NOMO-1 treated with DMSO at 0.1 percent for 48 hours (cell line): ENCODE measurements at regions not wholly inside any gene's neighbourhood (a gene's known extent, or its start where the extent isn't known, plus 50 kb on each side); places are given as distances from the start of the nearest gene placed in this dataset.
"Not testable (repeated sequence)": the region's sequence is repeated elsewhere in the genome, so short reads cannot be mapped to it uniquely, and the experiment has no call there.

Experiments used
- DNase-seq: peaks from one replicate; lab custom pipeline; 2025; ENCODE audit not compliant: unreplicated experiment; lab: John Stamatoyannopoulos, UW

DNA sequence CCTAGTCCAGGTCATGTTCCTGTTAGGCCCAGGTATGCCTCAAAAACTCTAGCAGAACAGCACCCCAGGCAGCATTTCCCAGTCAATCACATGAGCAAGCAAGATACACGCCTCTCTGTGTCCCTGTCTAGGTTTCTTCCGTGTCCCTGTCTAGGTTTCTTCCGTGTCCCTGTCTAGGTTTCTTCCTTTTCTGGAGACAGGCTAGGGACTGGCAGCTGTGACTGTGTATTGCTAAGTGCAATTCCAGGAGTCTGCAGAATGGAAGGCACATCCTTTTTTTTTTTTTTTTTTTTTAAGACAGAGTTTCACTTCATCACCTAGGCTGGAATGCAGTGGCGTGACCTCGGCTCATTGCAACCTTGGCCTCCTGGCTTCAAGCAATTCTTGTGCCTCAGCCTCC is 77.6 kb downstream of the SETD4 start:
- DNase-seq = no peak

GRCh38 chr21:35981514-35982070 is 78.7 kb downstream of the SETD4 start:
- no peak for DNase-seq

- DNase-seq = no peak
These were observed 79.5 kb downstream of the SETD4 start for GRCh38 chr21:35980821-35981220.

GRCh38 chr21:35977860-35978259 is 82.5 kb downstream of the SETD4 start:
- DNase-seq = not testable (repeated sequence)

DNA sequence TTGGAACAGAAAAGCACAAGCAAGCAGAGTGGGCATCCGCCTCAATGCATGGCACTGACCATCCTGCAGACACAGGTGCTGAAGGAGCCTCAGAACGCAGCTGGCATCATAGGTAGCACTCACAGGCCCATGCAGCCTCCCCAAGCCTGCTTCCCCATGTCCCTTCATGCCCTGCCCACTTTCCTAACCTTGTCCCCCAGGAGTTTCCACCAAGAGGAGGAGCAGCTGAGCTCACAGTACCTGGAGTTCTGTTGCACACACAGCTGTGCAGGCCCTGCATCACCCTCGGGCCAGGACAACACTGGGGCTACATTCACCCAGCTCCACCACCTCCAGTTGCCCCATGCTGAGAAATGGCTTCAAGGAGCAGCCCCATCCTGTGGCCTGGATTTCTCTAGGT is 83.4 kb downstream of the SETD4 start:
- DNase-seq = no peak

GRCh38 chr21:35976481-35976880 is 83.8 kb downstream of the SETD4 start:
- DNase-seq = no peak

GRCh38 chr21:35974775-35975174 is 85.6 kb downstream of the SETD4 start:
- peak; percentile 21 for DNase-seq

DNA sequence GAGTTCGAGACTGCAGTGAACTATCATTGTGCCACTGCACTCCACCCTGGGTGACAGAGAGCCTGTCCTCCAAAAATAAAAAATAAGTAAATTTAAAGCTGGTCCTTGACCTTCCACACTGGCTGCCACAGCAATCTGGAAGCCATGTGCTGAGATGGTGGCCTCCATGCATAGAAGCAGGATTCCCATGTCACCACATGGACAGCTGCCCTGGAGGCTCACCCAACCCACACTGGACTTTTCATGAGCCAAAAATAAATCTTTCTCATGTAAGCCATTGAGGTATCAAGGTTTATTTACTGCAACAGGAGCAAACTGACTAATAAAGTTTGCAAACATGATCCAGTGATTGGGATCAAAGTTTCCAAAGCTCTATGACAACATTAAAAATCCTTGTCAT is 88.5 kb downstream of the SETD4 start:
- DNase-seq = no peak

- DNase-seq = no peak
These were observed 91.0 kb downstream of the SETD4 start for GRCh38 chr21:35969281-35969680.

GRCh38 chr21:35968564-35968963 is 91.8 kb downstream of the SETD4 start:
- DNase-seq = no peak

DNA sequence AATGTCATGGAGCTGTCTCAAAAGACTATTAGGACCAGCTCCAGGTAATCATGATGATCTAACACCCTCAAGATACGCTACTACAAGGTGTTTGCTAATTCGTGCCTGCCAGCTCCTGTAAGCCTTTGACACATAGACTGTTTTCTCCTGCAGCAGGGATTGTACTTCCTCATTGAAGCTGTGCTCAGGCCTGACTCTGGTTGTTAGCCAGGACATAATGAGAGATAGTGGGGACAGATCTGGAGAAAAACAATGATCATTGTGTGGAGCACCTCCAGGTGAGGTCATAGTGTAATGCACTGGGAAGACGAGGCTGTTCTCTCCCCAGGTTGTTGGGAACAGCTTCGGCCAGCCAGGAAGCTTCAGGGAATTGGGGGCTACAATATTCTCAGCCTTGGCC is 94.6 kb downstream of the SETD4 start:
- DNase-seq = no peak

DNA sequence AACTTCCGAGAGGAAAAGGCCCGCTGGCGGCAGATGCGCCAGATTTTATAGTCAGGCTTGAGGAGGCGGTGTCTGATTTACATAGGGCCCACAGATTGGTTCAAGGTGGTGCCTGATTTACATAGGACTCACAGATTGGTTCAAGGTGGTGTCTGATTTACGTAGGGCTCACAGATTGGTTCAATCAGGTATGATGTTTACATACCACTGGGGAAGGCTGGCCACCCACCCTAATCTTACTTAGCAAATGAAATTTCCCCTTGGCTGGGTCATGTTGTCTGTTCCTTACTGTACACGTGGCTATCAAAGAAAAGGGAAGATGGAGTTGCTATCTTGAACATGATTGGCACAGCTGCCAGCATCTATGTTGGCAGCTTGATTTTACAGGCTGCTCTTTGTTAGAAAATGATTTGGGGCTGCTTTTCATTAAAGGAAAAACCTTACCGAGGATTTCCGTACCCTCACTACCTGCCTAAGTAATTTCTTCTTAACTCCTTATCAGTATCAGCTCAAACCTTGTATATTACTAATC is 96.3 kb downstream of the SETD4 start:
- DNase-seq = no peak

GRCh38 chr21:35962917-35963316 is 97.4 kb downstream of the SETD4 start:
- no peak for DNase-seq

GRCh38 chr21:35954066-35954465 is 106.3 kb downstream of the SETD4 start:
- no peak for DNase-seq

DNA sequence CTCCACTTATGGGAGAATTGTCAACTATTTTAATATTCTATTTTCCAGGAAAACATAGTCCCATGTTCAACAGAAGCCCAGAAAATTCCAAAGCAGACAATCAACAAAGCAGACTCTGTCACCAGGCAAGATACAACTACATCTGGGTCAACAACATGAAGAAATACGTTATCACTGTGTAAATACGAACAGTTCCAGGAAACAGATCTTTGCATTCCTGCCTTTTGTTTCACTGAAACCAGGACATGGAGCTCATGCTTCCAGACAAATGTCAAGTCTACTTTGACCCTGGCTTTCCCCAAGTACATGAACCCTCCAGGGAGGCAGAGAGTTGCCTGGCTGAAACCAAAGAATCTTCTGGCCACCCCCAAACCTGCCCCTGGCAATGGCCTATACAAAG is 106.7 kb downstream of the SETD4 start:
- DNase-seq = no peak

GRCh38 chr21:35952651-35953340 is 107.5 kb downstream of the SETD4 start:
- DNase-seq = no peak

DNA sequence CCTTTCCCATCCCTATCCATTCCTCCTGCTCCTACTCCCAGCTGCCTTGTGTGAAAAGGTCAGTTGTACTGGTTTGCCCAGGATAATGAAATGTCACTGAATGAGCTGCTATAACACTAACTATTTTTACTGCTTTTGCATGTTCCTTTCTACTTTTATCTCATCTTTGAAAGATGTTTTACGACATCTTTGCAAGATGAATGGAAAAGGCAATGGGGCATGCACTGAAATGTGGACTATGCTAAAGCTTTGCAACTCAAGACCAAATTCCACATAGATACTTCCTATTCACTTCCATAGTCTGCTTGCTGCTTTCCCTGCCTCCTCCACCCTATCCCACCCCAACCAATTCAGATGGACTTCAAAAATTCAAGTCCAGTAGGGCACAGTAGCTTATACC is 111.3 kb downstream of the SETD4 start:
- DNase-seq = no peak

DNA sequence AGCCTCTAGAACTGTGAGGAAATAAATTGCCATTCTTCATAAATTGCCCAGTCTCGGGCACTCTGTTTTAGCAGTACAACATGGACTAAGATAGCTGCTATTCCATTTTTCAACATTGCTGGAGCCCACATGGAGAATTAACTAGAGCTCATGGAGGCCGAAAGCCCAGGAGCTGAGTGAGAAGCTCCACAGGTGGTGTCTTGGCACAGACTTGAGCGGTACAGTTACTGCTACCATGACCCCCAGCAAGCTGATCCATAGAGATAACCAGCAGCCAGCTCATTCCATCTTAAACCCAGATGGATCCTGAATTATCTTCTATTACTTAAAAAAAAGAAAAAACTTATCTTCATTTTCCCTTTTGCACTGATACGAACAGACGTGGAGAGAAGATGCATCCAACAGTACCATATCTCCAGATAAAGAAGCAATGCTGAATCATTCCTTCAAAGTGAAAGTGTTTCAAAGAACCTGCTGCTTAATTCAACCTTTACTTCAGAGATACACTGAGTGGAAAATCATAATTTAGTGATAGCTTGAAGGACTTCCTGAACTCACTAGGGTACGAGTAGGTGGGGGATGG is 115.1 kb downstream of the SETD4 start:
- no peak for DNase-seq

GRCh38 chr21:35943752-35944151 is 116.6 kb downstream of the SETD4 start:
- DNase-seq = no peak

DNA sequence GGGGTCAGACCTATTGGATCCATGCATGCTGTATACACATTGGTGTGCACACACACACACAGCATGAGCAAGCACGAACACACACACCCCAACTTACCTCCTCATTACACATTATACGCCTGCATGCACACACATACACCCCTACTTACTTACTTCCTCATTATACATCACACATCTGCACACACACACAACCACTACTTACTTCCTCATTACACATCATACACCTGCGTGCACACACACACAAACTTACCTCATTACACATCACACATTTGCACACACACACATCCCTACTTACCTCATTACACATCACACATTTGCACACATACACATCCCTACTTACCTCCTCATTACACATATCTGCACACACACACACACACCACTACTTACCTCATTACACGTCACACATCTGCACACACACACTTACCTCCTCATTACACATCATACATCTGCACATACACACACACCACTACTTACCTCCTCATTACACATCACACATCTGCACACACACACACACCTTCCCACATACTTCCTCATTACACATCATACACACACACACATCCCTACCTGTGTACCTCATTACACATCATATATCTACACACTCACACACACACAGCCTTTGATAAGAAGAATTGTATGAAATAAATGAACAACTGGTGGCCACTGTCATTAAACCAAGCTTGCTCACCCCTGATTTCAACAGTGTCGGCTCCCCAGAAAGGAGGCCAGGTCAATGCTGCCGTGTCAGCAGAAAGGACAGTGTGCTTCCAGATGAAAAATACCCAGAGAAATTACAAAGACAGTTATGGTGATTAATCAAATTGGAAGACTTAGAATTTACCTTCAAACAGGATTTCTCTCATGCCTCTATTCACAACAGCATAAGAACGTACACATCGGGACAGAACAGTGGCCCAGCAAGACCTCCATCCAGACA is 117.8 kb downstream of the SETD4 start:
- DNase-seq = peak; percentile 26
